GM18870 (cell line): ENCODE measurements at regions not wholly inside any gene's neighbourhood (a gene's known extent, or its start where the extent isn't known, plus 50 kb on each side); places are given as distances from the start of the nearest gene placed in this dataset.

Experiments used
- ATAC-seq: cut with Tn5 transposase; IDR thresholded peaks from one replicate; pipeline ENCODE4 v1.9.1; 2021; ENCODE audit warnings: moderate library complexity; ENCODE audit not compliant: unreplicated experiment

GRCh38 chr10:130952086-130952485 is 359.4 kb downstream of the TCERG1L start:
- ATAC-seq: no peak

DNA sequence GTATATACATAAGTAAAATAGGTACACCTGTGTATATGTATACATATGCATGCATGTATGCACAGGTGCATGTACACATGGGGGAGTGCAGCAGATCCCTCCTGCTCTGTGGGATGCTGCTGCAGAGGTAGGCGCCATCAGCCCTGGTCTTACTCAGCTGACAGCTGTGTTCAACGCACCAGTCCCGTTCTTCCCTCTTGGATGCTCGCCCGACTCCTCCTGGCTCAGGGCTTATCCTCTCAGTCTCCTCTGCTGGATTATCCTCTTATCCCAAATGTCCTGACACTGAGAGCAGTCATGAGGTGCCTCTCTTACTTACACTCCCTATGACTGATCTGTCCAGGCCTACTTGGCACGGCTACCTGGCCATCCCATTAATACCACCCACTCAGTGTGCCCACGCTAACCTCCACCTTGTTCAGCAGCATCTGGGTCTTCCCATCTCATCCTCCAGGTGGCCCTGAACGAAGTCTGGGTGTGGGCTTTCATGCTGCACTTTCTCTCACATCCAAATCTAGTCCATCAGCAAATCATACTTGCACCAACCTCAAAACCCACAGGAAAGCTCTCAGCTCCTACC is 357.1 kb downstream of the TCERG1L start:
- no peak for ATAC-seq

- no peak for ATAC-seq
These were observed 355.3 kb downstream of the TCERG1L start for GRCh38 chr10:130956251-130956650.

- no peak for ATAC-seq
These were observed 354.1 kb downstream of the TCERG1L start for GRCh38 chr10:130957423-130957822.

GRCh38 chr10:130958003-130958402 is 353.5 kb downstream of the TCERG1L start:
- ATAC-seq: no peak

DNA sequence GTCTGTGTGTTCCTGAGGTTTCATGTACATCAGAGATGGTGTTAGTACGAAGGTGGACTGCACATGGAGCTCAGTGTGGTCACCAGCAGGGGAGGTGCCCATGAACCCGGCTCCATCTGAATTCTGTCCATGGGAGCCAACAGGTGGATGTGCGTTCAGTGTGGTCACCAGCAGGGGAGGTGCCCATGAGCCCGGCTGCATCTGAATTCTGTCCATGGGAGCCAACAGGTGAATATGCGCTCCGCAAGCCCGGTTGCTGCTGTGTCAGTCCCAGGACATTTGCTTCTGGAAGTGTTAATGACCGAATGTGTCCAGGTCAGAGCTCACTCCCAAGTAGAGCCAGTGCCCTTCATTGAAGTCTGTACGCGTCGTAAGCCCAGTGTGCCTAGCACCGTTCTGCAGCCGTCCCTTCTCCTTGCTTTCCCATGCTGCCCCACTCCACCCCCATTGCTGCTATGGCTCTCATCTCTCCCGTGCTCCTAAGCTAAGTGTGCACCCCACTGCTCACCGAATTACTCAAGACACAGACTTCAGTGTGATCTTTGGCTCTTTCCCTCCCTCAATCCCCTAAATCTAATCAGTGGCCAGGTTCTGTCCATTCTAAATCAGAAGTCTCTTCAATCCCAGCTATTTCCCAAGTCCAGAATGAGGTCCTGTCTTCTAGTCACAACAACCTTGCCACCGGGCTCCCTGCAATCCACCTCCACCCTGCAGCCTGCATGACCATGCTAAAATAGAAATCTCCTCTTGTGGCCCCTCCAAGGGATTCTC is 352.4 kb downstream of the TCERG1L start:
- ATAC-seq: no peak

GRCh38 chr10:130959752-130960195 is 351.7 kb downstream of the TCERG1L start:
- no peak for ATAC-seq

DNA sequence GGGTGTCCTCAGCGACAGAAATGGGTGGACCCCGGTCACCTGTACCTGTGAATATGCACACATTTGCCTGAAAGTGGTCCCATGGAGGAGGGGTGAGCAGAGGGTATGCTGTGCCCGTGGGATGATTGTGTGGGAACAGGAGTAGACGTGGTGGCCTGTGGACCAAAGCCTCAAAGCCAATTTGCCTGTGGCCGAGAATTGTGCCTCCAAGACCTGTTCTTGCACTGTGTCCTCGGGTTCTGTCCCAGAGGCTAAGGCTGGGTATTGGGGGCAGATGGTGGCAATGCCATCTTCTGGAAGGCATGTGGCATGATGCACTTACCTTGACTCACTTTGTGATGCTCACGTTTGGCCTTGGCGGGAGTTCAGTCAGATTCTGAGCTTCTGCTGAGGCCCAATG is 351.0 kb downstream of the TCERG1L start:
- ATAC-seq: no peak

DNA sequence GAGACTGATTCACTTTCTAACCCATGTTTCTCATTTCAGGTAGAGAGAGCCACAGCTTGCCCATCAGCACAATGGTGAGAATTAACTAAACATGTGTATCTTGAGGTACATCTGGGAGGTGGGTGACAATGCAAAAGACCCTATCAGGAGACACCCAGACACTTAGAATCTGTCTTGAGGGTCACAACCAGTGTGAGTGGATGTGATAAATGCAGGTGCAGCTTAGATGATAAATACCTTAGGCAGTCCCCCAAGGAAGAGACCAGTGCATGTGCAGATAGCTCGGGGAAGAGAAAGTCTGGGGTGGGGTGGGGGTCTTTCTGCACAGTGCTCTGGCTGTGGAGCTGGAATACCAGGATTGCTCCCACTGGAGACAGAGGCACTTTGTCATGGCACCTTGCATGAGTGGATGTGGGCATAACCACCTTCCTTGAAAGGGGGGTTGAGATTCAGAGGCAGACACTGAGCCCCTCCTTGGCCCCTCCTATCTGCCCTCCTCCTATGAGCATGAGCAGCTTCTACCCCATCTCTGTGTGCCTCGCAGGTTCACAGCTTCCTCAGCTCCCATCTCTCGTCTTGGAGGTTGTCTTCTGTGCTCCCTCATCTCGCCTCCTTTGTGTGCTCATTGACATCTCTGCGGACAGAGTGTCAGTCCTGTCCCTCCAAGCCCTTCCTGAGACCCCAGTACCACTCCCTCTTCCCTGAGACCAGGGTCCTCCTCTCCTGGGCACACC is 349.8 kb downstream of the TCERG1L start:
- ATAC-seq: no peak

DNA sequence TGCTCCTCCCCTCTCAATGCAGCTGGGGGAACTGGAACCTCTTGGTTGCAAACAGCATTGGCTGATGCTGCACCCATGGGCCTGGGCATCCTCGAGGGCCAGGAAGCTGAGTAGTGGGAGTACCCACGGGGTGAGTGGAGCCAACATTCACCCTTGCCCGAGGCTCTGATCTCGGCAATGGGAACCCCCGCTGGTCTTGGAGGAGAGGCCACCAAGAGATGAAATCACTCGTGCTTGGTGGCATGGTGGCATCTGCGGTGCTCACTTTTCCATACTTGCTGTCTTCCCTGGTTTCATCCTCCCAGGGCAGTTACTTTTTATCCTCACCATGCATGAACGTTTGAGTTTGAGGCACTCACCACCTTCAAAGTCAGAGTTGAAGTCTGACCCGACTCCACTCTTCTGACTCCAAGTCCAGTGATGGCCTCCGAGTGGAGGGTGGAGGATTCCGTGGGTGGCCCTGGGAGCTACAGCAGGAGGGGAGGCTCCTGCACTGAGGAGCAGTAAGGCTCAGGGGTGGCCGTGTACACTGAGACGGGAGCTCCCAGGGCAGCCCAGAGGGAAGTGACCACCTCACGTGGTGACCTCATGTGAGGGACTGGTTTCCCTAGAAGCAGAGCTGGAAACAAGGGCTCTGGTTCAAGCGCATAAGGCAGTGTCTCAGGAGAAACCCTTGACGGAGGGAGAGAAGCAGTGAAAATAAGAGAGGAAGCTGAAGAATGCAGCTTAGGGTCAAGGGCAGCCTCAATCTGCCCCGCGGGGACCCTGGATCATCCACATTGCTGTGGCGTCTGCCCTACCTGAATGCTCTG is 349.1 kb downstream of the TCERG1L start:
- no peak for ATAC-seq

DNA sequence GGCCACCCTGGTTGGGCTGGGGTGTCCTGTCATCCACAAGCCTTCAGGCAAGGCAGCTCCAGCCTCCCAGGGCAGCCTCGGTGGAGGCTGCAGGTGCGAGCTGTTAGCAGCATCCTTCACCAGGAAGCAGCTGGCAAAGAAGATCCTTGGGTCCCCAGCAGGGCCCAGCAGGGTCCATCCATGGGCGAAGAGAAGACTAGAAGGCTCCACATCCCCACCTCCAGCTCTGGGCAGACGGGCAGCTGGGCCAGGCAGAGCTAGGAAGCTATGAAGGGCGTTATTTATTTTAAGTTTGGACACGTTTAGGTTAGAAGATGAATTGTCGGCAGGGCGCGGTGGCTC is 348.5 kb downstream of the TCERG1L start:
- ATAC-seq: no peak

- no peak for ATAC-seq
These were observed 347.6 kb downstream of the TCERG1L start for GRCh38 chr10:130963786-130964522.

DNA sequence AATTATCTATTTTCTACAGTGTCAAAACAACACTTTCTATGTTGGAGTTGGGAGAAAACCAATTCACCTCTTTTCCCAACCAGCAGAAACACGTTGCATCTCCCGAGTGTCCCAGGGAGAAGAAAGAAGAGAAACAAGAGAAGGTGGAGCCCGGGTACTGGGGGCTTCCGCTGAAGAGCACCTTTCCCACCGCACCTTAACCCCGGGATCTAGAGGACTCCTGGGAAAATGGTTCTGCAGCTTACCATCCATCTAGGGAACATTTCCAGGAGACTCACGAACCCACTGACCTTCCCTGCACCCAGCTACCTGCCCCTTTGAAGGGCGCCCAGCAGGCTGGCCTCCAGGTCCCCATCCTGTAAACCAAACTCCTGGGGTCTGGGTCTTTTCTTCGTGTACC is 346.8 kb downstream of the TCERG1L start:
- ATAC-seq: no peak

DNA sequence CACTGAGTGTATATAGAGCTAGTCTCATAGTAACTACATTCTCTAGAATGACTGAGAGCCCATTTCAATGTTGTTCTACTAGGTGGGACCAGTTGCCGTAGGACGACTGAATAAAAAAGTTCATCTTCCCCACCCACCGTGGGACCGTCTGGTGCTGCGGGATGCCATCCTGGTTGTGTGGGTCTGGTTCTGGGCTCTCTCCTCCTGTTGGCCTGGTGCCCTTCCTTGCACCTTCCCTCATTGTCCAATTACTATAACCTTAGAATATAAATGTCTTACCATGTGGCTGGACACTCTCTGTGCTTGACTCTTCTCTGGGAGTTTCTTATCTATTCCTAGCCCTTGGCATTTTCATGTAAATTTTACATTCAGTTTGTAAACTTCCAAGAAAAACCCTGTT is 344.4 kb downstream of the TCERG1L start:
- no peak for ATAC-seq

- no peak for ATAC-seq
These were observed 343.7 kb downstream of the TCERG1L start for GRCh38 chr10:130967784-130968183.

DNA sequence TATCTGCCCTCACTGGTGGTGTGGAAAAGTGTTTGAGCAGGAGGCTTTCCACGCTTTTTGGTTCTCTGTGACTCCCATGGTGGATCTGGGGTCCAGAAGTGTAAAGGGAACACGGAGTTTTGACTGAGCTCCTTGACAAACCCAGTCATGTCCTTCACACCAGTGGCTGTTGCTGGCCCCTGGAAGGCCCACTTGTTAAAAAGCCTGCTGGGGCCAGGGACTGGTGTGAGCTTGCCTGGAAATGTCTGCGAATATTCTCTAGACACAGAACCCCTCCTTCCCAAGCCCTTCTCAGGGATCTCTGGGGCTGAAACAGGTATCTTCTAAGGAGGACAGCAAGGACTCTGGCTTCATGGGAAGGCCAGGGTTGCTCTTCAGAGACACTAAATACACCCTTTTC is 343.0 kb downstream of the TCERG1L start:
- no peak for ATAC-seq

GRCh38 chr10:130968964-130969363 is 342.6 kb downstream of the TCERG1L start:
- ATAC-seq: no peak

- no peak for ATAC-seq
These were observed 341.8 kb downstream of the TCERG1L start for GRCh38 chr10:130969700-130970099.

GRCh38 chr10:130970341-130971122 is 341.0 kb downstream of the TCERG1L start:
- ATAC-seq: no peak

DNA sequence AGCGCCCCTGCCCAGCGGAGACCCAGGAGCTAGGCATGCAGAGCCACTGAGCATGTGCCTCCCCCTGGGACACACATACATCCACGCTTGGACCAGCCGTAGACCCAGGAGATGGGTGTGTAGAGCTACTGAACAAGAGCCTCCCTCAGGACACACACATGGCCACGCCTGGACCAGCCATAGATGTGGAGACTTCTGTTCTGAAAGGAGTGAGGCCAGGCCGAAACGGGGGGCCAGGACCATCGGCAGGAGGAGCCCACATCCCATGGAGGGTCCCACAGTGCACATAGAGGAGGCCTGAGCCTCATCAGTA is 340.4 kb downstream of the TCERG1L start:
- no peak for ATAC-seq
